Type B pancreatic cell (in vitro differentiated cells): ENCODE measurements at regions not wholly inside any gene's neighbourhood (a gene's known extent, or its start where the extent isn't known, plus 50 kb on each side); places are given as distances from the start of the nearest gene placed in this dataset.

Source experiments
- DNase-seq: peaks from one replicate; pipeline ENCODE4 v3.0.0; 2021; ENCODE audit warnings: mixed read lengths; ENCODE audit not compliant: unreplicated experiment; ENCODE audit errors: extremely low spot score
- H3K27ac Mint-ChIP-seq: 2 replicates; pipeline ENCODE4 v1.8.0; 2021; ENCODE audit warnings: mild to moderate bottlenecking, mixed read lengths
- H3K27me3 Mint-ChIP-seq: 2 replicates; pipeline ENCODE4 v1.8.0; 2021; ENCODE audit warnings: mixed read lengths
- H3K36me3 Mint-ChIP-seq: 2 replicates; pipeline ENCODE4 v1.8.0; 2021; ENCODE audit warnings: mixed read lengths
- H3K4me1 Mint-ChIP-seq: one replicate; pipeline ENCODE4 v1.8.0; 2021; ENCODE audit warnings: mixed read lengths; ENCODE audit not compliant: unreplicated experiment
- H3K4me3 Mint-ChIP-seq: 2 replicates; pipeline ENCODE4 v1.8.0; 2021; ENCODE audit warnings: mild to moderate bottlenecking, mixed read lengths
- H3K9me3 Mint-ChIP-seq: 2 replicates; pipeline ENCODE4 v1.8.0; 2021; ENCODE audit warnings: mixed read lengths
- TF ChIP-seq, protein P1 (sequence below): fragments of 200-600 bp; sonication (generic); conservative IDR thresholded peaks from 2 replicates; pipeline ENCODE4 v1.5.0; 2021; ENCODE audit warnings: antibody characterized with exemption, mild to moderate bottlenecking

DNA sequence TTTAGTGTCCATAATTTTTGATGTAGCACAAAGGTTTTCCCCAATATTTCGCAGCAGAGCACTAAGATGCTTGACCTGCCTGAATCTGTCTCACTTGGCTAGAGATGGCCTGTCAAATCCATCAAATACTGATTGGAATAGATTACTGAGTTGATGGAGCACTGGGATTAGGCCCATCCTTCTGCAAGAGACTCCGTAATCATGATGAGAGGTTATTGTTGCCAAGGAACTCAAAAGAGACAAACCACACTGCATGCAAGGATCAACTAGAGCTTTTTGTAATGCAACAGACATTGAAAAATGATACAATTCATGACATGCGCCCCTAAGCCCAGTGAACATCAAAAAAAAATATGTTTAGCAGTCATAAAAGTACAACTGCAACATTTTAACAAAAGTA lies 585.3 kb upstream of the GRAMD2B start:
- Mint-ChIP-seq H3K27ac (no peak overlapping the region), H3K4me1 (peaks cover 14% of the 10 kb centered on the region), H3K4me3 (no peak overlapping the region), H3K27me3 (peaks cover 5% of the 10 kb centered on the region), H3K36me3 (no peaks in the 10 kb centered on the region), H3K9me3 (no peaks in the 10 kb centered on the region)
- TF ChIP-seq, protein P1, sequence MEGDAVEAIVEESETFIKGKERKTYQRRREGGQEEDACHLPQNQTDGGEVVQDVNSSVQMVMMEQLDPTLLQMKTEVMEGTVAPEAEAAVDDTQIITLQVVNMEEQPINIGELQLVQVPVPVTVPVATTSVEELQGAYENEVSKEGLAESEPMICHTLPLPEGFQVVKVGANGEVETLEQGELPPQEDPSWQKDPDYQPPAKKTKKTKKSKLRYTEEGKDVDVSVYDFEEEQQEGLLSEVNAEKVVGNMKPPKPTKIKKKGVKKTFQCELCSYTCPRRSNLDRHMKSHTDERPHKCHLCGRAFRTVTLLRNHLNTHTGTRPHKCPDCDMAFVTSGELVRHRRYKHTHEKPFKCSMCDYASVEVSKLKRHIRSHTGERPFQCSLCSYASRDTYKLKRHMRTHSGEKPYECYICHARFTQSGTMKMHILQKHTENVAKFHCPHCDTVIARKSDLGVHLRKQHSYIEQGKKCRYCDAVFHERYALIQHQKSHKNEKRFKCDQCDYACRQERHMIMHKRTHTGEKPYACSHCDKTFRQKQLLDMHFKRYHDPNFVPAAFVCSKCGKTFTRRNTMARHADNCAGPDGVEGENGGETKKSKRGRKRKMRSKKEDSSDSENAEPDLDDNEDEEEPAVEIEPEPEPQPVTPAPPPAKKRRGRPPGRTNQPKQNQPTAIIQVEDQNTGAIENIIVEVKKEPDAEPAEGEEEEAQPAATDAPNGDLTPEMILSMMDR = no peak
- no peak for DNase-seq

DNA sequence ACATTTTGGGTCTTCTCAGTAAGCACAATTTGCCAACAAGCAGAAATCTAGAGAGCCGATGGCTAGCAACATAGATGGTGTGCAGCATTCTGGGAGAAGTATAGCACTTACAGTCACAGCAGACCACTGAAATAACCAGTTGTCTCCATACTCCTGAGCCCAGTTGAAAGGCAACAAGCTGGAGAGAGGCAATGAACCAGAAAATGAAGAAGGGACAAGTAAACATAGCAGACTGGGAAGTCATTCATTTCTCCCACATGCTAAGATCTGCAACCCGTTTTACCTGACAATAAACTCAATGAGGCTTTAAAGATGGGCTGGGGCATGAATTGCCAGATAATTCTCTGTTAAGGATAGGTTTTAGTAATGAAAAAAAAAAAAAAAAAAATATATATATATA lies 575.6 kb upstream of the GRAMD2B start:
- Mint-ChIP-seq H3K36me3 (no peaks in the 10 kb centered on the region), H3K9me3 (no peaks in the 10 kb centered on the region), H3K4me1 (no peaks in the 10 kb centered on the region), H3K4me3 (no peak overlapping the region), H3K27ac (no peak overlapping the region), H3K27me3 (no peaks in the 10 kb centered on the region)
- no peak for DNase-seq
- TF ChIP-seq, protein P1 = no peak

DNA sequence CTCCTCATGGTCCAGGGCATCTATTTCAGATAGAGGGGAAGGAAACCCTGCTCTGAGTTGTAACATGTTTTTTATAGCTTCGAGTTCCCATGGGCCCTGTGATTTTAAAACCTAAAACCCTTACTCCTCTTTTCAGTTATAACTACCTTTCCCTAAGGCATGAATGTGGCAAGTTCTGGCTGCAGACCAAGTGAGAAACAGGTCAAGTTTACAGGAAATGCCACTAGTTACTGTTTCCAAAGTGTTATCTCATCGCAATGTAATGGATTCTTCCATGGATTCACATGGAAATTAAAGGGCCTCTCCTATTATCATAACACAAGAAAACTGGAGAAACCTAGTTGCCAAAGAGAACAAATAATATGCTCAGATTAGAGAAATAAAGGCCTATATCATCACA lies 574.5 kb upstream of the GRAMD2B start:
- Mint-ChIP-seq H3K27ac (no peak overlapping the region), H3K4me1 (no peaks in the 10 kb centered on the region), H3K27me3 (no peaks in the 10 kb centered on the region), H3K36me3 (no peaks in the 10 kb centered on the region), H3K9me3 (no peaks in the 10 kb centered on the region), H3K4me3 (no peak overlapping the region)
- DNase-seq = no peak
- TF ChIP-seq, protein P1 = no peak

DNA sequence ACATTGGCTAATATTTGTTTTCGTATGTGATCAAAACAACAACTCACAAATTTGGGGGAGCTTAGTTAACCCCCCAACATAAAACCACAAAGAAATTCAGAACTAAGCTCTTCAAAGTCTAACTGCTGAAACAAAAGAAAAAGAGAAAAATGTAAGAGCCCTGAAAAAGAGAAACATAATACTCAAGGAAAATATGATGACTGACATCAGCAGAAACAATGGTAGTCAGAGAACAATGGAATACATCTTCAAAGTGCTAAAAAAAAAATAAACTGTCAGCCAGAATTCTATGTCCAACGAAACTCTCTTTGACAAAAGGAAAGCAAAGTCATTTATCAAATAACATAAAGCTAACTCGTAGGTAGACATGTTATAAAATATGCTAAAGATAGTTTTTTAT lies 566.3 kb upstream of the GRAMD2B start:
- Mint-ChIP-seq H3K4me3 (no peak overlapping the region), H3K27ac (no peak overlapping the region), H3K4me1 (no peaks in the 10 kb centered on the region), H3K36me3 (no peaks in the 10 kb centered on the region), H3K27me3 (no peaks in the 10 kb centered on the region), H3K9me3 (peaks cover 16% of the 10 kb centered on the region)
- no peak for DNase-seq
- TF ChIP-seq, protein P1 = no peak

DNA sequence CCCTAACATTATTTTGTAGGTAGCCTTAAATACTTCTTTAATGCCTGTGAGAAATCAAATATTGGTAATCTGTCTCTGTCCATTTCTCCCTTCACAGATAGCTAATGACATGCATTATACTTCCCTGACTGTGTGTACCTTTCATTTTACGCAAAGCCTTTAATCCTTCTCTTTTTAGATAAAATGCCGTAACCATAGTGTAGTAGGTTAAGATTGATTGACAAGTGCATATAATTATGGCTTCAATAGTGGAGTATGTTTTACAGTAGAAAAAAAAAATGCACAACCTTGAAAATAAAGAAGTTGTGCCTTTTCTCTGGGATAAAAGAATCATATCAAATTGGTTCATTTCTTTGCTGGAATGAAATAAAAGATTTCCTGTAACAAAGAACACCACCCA lies 559.6 kb upstream of the GRAMD2B start:
- Mint-ChIP-seq H3K4me3 (no peak overlapping the region), H3K9me3 (peaks cover 5% of the 10 kb centered on the region), H3K4me1 (no peaks in the 10 kb centered on the region), H3K27ac (no peak overlapping the region), H3K36me3 (no peaks in the 10 kb centered on the region), H3K27me3 (peaks cover 2% of the 10 kb centered on the region)
- DNase-seq = no peak
- TF ChIP-seq, protein P1 = no peak

DNA sequence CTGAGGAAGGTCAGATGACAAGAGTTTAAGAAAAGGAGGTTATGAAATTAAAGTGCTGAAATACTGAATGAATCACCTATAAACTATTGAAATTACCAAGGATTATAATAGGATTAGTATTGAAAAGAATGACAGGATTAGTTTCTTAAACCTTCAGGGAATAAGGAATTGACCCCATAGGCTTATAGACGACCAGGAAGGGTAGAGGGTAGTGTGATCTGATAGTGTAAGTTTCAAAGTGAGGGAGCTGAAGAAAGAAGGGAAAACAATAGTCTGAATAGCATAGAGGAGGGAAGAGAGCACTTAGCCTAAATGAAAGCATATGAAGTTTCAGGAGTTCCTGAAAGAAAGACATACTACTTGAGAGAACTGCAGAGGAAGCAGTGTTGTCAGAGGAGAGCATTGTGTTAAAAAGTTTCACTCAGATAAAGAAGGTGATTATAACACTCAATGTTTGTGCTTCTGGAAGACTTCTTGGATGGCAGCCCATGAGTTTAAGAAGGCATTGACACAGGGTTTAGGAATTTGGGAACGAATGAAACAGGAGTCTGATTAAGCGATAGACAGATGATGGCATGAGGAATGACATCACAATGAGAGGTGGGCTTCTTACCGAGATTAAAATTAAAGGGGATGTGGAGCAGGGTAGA lies 557.9 kb upstream of the GRAMD2B start:
- H3K4me3 Mint-ChIP-seq = no peak overlapping the region
- H3K9me3 Mint-ChIP-seq = peaks cover 5% of the 10 kb centered on the region
- no peak overlapping the region for H3K27ac Mint-ChIP-seq
- peaks cover 1% of the 10 kb centered on the region for H3K4me1 Mint-ChIP-seq
- H3K36me3 Mint-ChIP-seq = no peaks in the 10 kb centered on the region
- TF ChIP-seq, protein P1 = no peak
- DNase-seq = no peak
- peaks cover 2% of the 10 kb centered on the region for H3K27me3 Mint-ChIP-seq
